Uterus (tissue), 3 donors: ENCODE measurements at regions not wholly inside any gene's neighbourhood (a gene's known extent, or its start where the extent isn't known, plus 50 kb on each side); places are given as distances from the start of the nearest gene placed in this dataset.

Source experiments
- DNase-seq, 2 donors: peaks; one replicate each; pipeline ENCODE4 v3.0.0-alpha.2; 2019 to 2020
- H3K27ac ChIP-seq, 2 donors: fragments of 200-600 bp; sonication (generic); 1 replicate in 1 of 2; 2 replicates in 1 of 2; pipeline ENCODE4 v1.5.1; 2016 to 2018
- H3K27me3 ChIP-seq, 2 donors: fragments of 200-600 bp; sonication (generic); one replicate each; pipeline ENCODE4 v1.5.1; 2018 to 2019; ENCODE audit warnings: control low read depth in 1 of 2
- H3K36me3 ChIP-seq, 2 donors: fragments of 200-600 bp; sonication (generic); one replicate each; pipeline ENCODE4 v1.5.1; 2019; ENCODE audit warnings: control low read depth in 1 of 2
- H3K4me1 ChIP-seq, 2 donors: fragments of 200-600 bp; sonication (generic); one replicate each; pipeline ENCODE4 v1.5.1; 2018 to 2019; ENCODE audit warnings: control low read depth in 1 of 2
- H3K4me3 ChIP-seq, 2 donors: fragments of 200-600 bp; sonication (generic); 1 replicate in 1 of 2; 2 replicates in 1 of 2; pipeline ENCODE4 v1.5.1; 2018 to 2019; ENCODE audit warnings: mild to moderate bottlenecking in 1 of 2
- H3K9me3 ChIP-seq, 2 donors: fragments of 200-600 bp; sonication (generic); one replicate each; pipeline ENCODE4 v1.5.1; 2019; ENCODE audit warnings: control low read depth in 1 of 2
- CTCF ChIP-seq, 4 experiments: fragments of 200-600 bp in 2 of 4; fragments of 450-650 bp in 2 of 4; sonication (generic) in 2 of 4; IDR thresholded peaks; one replicate each; pipeline ENCODE4 v1.5.1; 2016 to 2019; ENCODE audit warnings: antibody characterized with exemption in 4 of 4, mild to moderate bottlenecking in 2 of 4, moderate library complexity in 1 of 4
- POLR2A ChIP-seq, 2 donors: fragments of 450-650 bp; IDR thresholded peaks; one replicate each; pipeline ENCODE4 v1.6.1; 2016; ENCODE audit warnings: antibody characterized with exemption in 2 of 2, mild to moderate bottlenecking in 1 of 2, moderate library complexity in 1 of 2
- intact Hi-C: fragments of 100-400 bp; cut with DNase I; formaldehyde crosslinking; loops from one replicate; pipeline ENCODE4 v1.15.1; 2023; ENCODE audit warnings: low total_unique reads
- donor health status: DM: yes; HTN: yes; CAD: no.

DNA sequence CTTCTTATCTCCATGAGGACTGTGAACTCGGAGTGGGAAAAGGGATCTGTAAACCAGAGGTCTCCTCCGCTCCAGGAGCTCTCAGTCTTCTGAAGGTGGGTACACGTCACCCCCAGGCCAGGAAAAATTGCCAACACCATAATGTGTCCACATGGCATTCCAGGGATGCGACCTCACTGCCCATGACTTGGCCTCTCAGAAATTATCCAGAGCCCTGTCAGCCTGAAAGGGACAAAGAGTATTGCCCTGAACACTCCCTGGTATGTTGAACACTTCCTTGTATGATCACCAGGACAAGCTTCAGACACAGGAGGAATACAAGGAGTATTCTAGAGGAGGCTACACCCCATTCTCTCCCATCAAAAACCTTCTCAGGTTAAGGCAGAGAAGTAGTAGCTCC, 81.0 kb upstream of the SLC7A1 start:
- no peak for TF ChIP-seq CTCF (IDR thresholded peaks at IDR 0.05)
- TF ChIP-seq POLR2A (IDR thresholded peaks at IDR 0.05) = no peak
- Histone ChIP-seq H3K4me1 (no peaks in the 10 kb centered on the region), H3K4me3 (no peak overlapping the region), H3K27ac (no peak overlapping the region), H3K36me3 (no peaks in the 10 kb centered on the region), H3K9me3 (no peaks in the 10 kb centered on the region), H3K27me3 (no peaks in the 10 kb centered on the region)
- intact Hi-C loops = no loop called here
- no peak for DNase-seq

- H3K27me3 ChIP-seq = no peaks in the 10 kb centered on the region
- H3K4me3 ChIP-seq = no peak overlapping the region
- no peaks in the 10 kb centered on the region for H3K36me3 ChIP-seq
- no peaks in the 10 kb centered on the region for H3K4me1 ChIP-seq
- TF ChIP-seq POLR2A (IDR thresholded peaks at IDR 0.05) (no peak), CTCF (IDR thresholded peaks at IDR 0.05) (no peak)
- H3K9me3 ChIP-seq = no peaks in the 10 kb centered on the region
- intact Hi-C loops = no loop called here
- no peak overlapping the region for H3K27ac ChIP-seq
- no peak for DNase-seq
These were observed 79.0 kb upstream of the SLC7A1 start for GRCh38 chr13:29674532-29674931.

DNA sequence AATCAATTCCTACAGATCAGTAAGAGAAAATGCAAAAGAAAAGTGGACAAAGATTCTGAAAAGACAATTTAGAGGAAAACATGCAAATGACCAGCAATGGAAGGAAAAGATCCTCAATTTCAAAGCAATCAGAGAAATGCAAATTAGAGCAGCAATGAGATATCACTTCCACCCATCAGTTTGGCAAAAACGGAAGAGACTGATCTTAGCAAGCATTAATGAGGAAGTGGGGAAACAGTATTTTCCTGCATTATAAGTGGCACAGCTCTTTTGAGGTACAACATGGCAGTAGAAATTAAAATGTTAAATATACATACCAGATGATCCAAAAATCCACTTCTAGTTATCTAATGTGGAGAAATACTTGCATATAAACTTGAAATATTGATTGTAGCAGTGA, 69.1 kb upstream of the SLC7A1 start:
- intact Hi-C loops = no loop called here
- Histone ChIP-seq H3K27me3 (no peaks in the 10 kb centered on the region), H3K27ac (no peak overlapping the region), H3K9me3 (peaks cover 0 to 3% of the 10 kb centered on the region in 2 donors), H3K4me3 (no peak overlapping the region), H3K4me1 (no peaks in the 10 kb centered on the region), H3K36me3 (no peaks in the 10 kb centered on the region)
- no peak for TF ChIP-seq CTCF (IDR thresholded peaks at IDR 0.05)
- TF ChIP-seq POLR2A (IDR thresholded peaks at IDR 0.05) = no peak
- no peak for DNase-seq

DNA sequence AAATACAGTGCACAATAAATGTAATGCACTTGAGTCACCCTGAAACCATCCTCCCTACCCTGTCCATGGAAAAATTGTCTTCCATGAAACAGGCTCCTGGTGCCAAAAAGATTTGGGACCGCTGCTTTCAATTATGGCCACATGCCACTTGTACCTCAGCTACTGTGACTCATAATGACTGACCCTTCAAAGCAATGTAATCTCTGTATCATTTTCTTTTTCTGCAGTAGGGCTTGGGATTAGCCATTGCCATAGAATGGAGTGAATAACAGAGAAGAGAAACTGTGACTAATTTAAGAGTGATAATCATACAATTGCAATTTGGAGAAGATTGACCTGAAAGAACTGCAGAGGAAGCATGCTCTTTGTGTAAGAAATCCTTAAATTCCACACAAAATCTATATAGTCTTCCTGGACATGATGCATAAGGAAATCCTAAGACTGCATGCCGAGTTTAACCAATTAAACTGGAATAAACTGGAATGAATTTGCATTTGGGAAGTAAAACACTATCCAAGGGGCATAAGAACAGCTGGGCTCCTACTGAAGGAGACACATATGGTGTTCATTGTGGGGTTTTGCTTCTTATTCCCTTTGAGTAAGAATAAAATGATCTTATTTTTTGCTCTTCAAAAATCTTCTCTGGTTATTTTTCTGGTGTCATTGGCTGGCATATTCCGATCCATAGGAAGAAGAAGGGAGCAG, 59.5 kb upstream of the SLC7A1 start:
- DNase-seq = no peak
- Histone ChIP-seq H3K9me3 (no peaks in the 10 kb centered on the region), H3K27ac (no peak overlapping the region), H3K4me3 (no peak overlapping the region), H3K27me3 (no peaks in the 10 kb centered on the region), H3K36me3 (no peaks in the 10 kb centered on the region), H3K4me1 (no peaks in the 10 kb centered on the region)
- intact Hi-C loops = no loop called here
- TF ChIP-seq POLR2A (IDR thresholded peaks at IDR 0.05) = no peak
- TF ChIP-seq CTCF (IDR thresholded peaks at IDR 0.05) = no peak

GRCh38 chr13:29654384-29654783, 58.9 kb upstream of the SLC7A1 start:
- Histone ChIP-seq H3K27me3 (no peaks in the 10 kb centered on the region), H3K4me1 (no peaks in the 10 kb centered on the region)

More at GRCh38 chr13:29654384-29654783, 58.9 kb upstream of the SLC7A1 start:
- intact Hi-C loops = no loop called here
- Histone ChIP-seq H3K36me3 (no peaks in the 10 kb centered on the region), H3K4me3 (no peak overlapping the region), H3K27ac (no peak overlapping the region), H3K9me3 (no peaks in the 10 kb centered on the region)
- no peak for DNase-seq
- TF ChIP-seq POLR2A (IDR thresholded peaks at IDR 0.05) (no peak), CTCF (IDR thresholded peaks at IDR 0.05) (no peak)
